ENCODE measurements at regions not wholly inside any gene's neighbourhood (a gene's known extent, or its start where the extent isn't known, plus 50 kb on each side); places are given as distances from the start of the nearest gene placed in this dataset.

GRCh38 chr16:17817943-17818342 is 347.2 kb upstream of the XYLT1 start:
- TF ChIP-seq CTCF (IDR thresholded peaks at IDR 0.05) (no peak), EZH2 (IDR thresholded peaks at IDR 0.05; ENCODE audit: borderline replicate concordance, insufficient read depth, low read depth, low read length, poor library complexity, severe bottlenecking) (no peak)

All from B cell (primary cell).